GM23248 (cell line): ENCODE measurements at regions not wholly inside any gene's neighbourhood (a gene's known extent, or its start where the extent isn't known, plus 50 kb on each side); places are given as distances from the start of the nearest gene placed in this dataset.

Experiments used
- EZH2 ChIP-seq: fragments of 200-600 bp; sonication (generic); IDR thresholded peaks from 2 replicates; pipeline ENCODE4 v1.6.1; 2018; ENCODE audit warnings: antibody characterized with exemption, mild to moderate bottlenecking; ENCODE audit not compliant: insufficient read depth, poor library complexity, severe bottlenecking
- EZH2phosphoT487 ChIP-seq: fragments of 200-600 bp; sonication (generic); IDR thresholded peaks from 2 replicates; pipeline ENCODE4 v1.6.1; 2018; ENCODE audit warnings: antibody characterized with exemption, moderate library complexity, mild to moderate bottlenecking, low read depth; ENCODE audit not compliant: insufficient read depth

GRCh38 chr3:178127221-178127620 lies 409.0 kb upstream of the KCNMB2 start:
- TF ChIP-seq EZH2: no peak
- TF ChIP-seq EZH2phosphoT487: no peak
